Endothelial cell (in vitro differentiated cells): ENCODE measurements at regions not wholly inside any gene's neighbourhood (a gene's known extent, or its start where the extent isn't known, plus 50 kb on each side); places are given as distances from the start of the nearest gene placed in this dataset.
"Not testable (repeated sequence)": the region's sequence is repeated elsewhere in the genome, so short reads cannot be mapped to it uniquely, and the experiment has no call there.

Experiments used
- DNase-seq: peaks from one replicate; pipeline ENCODE4 v3.0.0; 2021; ENCODE audit warnings: low spot score
- H3K27ac Mint-ChIP-seq: one replicate; pipeline ENCODE4 v1.8.0; 2021; ENCODE audit warnings: mixed read lengths, inconsistent platforms; ENCODE audit not compliant: unreplicated experiment
- H3K27me3 Mint-ChIP-seq: one replicate; pipeline ENCODE4 v1.8.0; 2021; ENCODE audit warnings: mild to moderate bottlenecking, moderate library complexity, mixed read lengths, inconsistent platforms; ENCODE audit not compliant: unreplicated experiment
- H3K36me3 Mint-ChIP-seq: one replicate; pipeline ENCODE4 v1.8.0; 2021; ENCODE audit warnings: mild to moderate bottlenecking, low read depth, mixed read lengths, inconsistent platforms; ENCODE audit not compliant: unreplicated experiment
- H3K4me1 Mint-ChIP-seq: one replicate; pipeline ENCODE4 v1.8.0; 2021; ENCODE audit warnings: mild to moderate bottlenecking, mixed read lengths, inconsistent platforms; ENCODE audit not compliant: unreplicated experiment
- H3K4me3 Mint-ChIP-seq: one replicate; pipeline ENCODE4 v1.8.0; 2021; ENCODE audit warnings: mild to moderate bottlenecking, mixed read lengths, inconsistent platforms; ENCODE audit not compliant: unreplicated experiment
- H3K9me3 Mint-ChIP-seq: one replicate; pipeline ENCODE4 v1.8.0; 2021; ENCODE audit warnings: mixed read lengths, inconsistent platforms; ENCODE audit not compliant: unreplicated experiment
- CTCF ChIP-seq: fragments of 200-600 bp; sonication (generic); IDR thresholded peaks from one replicate; pipeline ENCODE4 v1.5.0; 2021; ENCODE audit warnings: antibody characterized with exemption; ENCODE audit not compliant: unreplicated experiment

GRCh38 chr1:121586369-121587229 is 401.8 kb downstream of the SRGAP2C start:
- TF ChIP-seq CTCF = no peak
- Mint-ChIP-seq H3K36me3 (peaks cover 15% of the 10 kb centered on the region), H3K4me3 (no peak overlapping the region), H3K4me1 (peaks cover 10% of the 10 kb centered on the region), H3K27me3 (peaks cover 4% of the 10 kb centered on the region), H3K27ac (peak overlapping the region; percentile 15), H3K9me3 (peaks cover 6% of the 10 kb centered on the region)
- DNase-seq = peak; percentile 5

- H3K36me3 Mint-ChIP-seq = peaks cover 15% of the 10 kb centered on the region
- peaks cover 10% of the 10 kb centered on the region for H3K4me1 Mint-ChIP-seq
- peaks cover 6% of the 10 kb centered on the region for H3K9me3 Mint-ChIP-seq
- H3K27ac Mint-ChIP-seq = no peak overlapping the region
- peaks cover 4% of the 10 kb centered on the region for H3K27me3 Mint-ChIP-seq
- H3K4me3 Mint-ChIP-seq = no peak overlapping the region
- no peak for TF ChIP-seq CTCF
- no peak for DNase-seq
Observed at GRCh38 chr1:121587230-121587569, 402.4 kb downstream of the SRGAP2C start.

GRCh38 chr1:121587777-121588176 is 403.0 kb downstream of the SRGAP2C start:
- DNase-seq = no peak
- no peak for TF ChIP-seq CTCF
- Mint-ChIP-seq H3K4me1 (peaks cover 10% of the 10 kb centered on the region), H3K27ac (no peak overlapping the region), H3K4me3 (no peak overlapping the region), H3K9me3 (peaks cover 6% of the 10 kb centered on the region), H3K36me3 (peaks cover 11% of the 10 kb centered on the region), H3K27me3 (peaks cover 4% of the 10 kb centered on the region)

- no peak for TF ChIP-seq CTCF
- H3K4me1 Mint-ChIP-seq = peaks cover 4% of the 10 kb centered on the region
- DNase-seq = no peak
- H3K9me3 Mint-ChIP-seq = no peaks in the 10 kb centered on the region
- no peak overlapping the region for H3K27ac Mint-ChIP-seq
- H3K36me3 Mint-ChIP-seq = no peaks in the 10 kb centered on the region
- H3K4me3 Mint-ChIP-seq = no peak overlapping the region
- H3K27me3 Mint-ChIP-seq = no peaks in the 10 kb centered on the region
Observed at GRCh38 chr1:121594096-121594495, 409.3 kb downstream of the SRGAP2C start.

- H3K27ac Mint-ChIP-seq = no peak overlapping the region
- no peak for DNase-seq
- TF ChIP-seq CTCF = no peak
- H3K27me3 Mint-ChIP-seq = peaks cover 1% of the 10 kb centered on the region
- no peaks in the 10 kb centered on the region for H3K36me3 Mint-ChIP-seq
- no peaks in the 10 kb centered on the region for H3K9me3 Mint-ChIP-seq
- no peak overlapping the region for H3K4me3 Mint-ChIP-seq
- H3K4me1 Mint-ChIP-seq = peaks cover 4% of the 10 kb centered on the region
Observed at GRCh38 chr1:121595089-121595488, 410.3 kb downstream of the SRGAP2C start.

GRCh38 chr1:121604843-121605444 is 420.2 kb downstream of the SRGAP2C start:
- not testable (repeated sequence) for H3K36me3 Mint-ChIP-seq, H3K9me3 Mint-ChIP-seq, H3K4me3 Mint-ChIP-seq, H3K27ac Mint-ChIP-seq, H3K4me1 Mint-ChIP-seq, DNase-seq, H3K27me3 Mint-ChIP-seq

- H3K9me3 Mint-ChIP-seq, H3K4me1 Mint-ChIP-seq, H3K27ac Mint-ChIP-seq, H3K36me3 Mint-ChIP-seq, H3K27me3 Mint-ChIP-seq, H3K4me3 Mint-ChIP-seq, DNase-seq: not testable (repeated sequence)
Observed at GRCh38 chr1:121607499-121607898, 422.7 kb downstream of the SRGAP2C start.
